Sigmoid colon (tissue), 6 donors: ENCODE measurements at regions not wholly inside any gene's neighbourhood (a gene's known extent, or its start where the extent isn't known, plus 50 kb on each side); places are given as distances from the start of the nearest gene placed in this dataset.

Experiments used
- DNase-seq: peaks from one replicate; pipeline ENCODE4 v3.0.0-alpha.2; 2019
- H3K27ac ChIP-seq, 4 donors: fragments of 200-600 bp; sonication (generic); one replicate each; pipeline ENCODE4 v1.5.1; 2016 to 2019; ENCODE audit warnings: mild to moderate bottlenecking in 1 of 4
- H3K27me3 ChIP-seq, 3 donors: fragments of 200-600 bp; sonication (generic); one replicate each; pipeline ENCODE4 v1.5.1; 2019; ENCODE audit warnings: mild to moderate bottlenecking in 1 of 3
- H3K36me3 ChIP-seq, 4 donors: fragments of 200-600 bp; sonication (generic); one replicate each; pipeline ENCODE4 v1.5.1; 2016 to 2019
- H3K4me1 ChIP-seq, 4 donors: fragments of 200-600 bp; sonication (generic); one replicate each; pipeline ENCODE4 v1.5.1; 2017 to 2019
- H3K4me3 ChIP-seq, 4 donors: fragments of 200-600 bp; sonication (generic); one replicate each; pipeline ENCODE4 v1.5.1; 2017 to 2019; ENCODE audit warnings: mild to moderate bottlenecking in 2 of 4, moderate library complexity in 1 of 4
- H3K9me3 ChIP-seq, 4 donors: fragments of 200-600 bp in 3 of 4; sonication (generic) in 3 of 4; one replicate each; pipeline versions ENCODE4 v1.5.1 to v1.6.1; 2013 to 2019
- EP300 ChIP-seq, 4 donors: sonication (generic); formaldehyde crosslinking; IDR thresholded peaks; one replicate each; pipeline ENCODE4 v1.6.1; 2017; ENCODE audit warnings: antibody characterized with exemption in 4 of 4
- POLR2A ChIP-seq, 2 donors: fragments of 450-650 bp; IDR thresholded peaks; one replicate each; pipeline ENCODE4 v1.6.1; 2016; ENCODE audit warnings: antibody characterized with exemption in 2 of 2, mild to moderate bottlenecking in 2 of 2, moderate library complexity in 2 of 2
- POLR2AphosphoS5 ChIP-seq, 4 donors: sonication (generic); formaldehyde crosslinking; IDR thresholded peaks; one replicate each; pipeline ENCODE4 v1.6.1; 2017; ENCODE audit warnings: antibody characterized with exemption in 4 of 4
- WGBS, 2 donors: extraction: QIAGEN DNeasy Blood & Tissue Kit; methylation state at CpG; one replicate each; pipeline ENCODE4 v1.1.7; 2013; 5-methylcytosine and 5-hydroxymethylcytosine counted together
- intact Hi-C: fragments of 100-400 bp; cut with DNase I; formaldehyde crosslinking; loops from one replicate; pipeline ENCODE4 v1.15.1; 2023
- TF ChIP-seq, protein P1 (sequence below), 4 experiments: fragments of 450-650 bp in 3 of 4; fragments of 200-600 bp in 1 of 4; IDR thresholded peaks; one replicate each; pipeline ENCODE4 v1.5.1; 2016 to 2019; ENCODE audit warnings: antibody characterized with exemption in 4 of 4, mild to moderate bottlenecking in 3 of 4, moderate library complexity in 2 of 4
- donor health status: healthy with polysubstance abuse.
- donor health status: healthy.

DNA sequence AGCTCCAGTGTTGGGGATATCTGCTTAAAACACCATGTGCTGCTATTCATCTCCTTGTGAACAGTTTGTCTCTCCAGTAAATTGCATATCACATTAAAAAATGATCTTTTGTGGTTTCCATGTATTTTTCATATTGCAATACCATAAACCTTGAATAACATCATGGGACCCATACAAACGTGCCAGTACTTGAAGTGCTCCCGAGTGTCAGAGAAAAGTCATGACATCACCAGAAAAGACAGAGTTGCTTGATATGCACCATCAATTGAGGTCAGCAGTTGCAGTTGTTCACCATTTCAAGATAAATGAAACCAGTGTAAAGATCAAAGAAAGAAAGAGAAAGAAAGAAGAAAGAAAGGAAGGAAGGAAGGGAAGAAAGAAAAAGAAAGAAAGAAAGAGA is 278.6 kb downstream of the ZNF621 start:
- no peak for DNase-seq
- Histone ChIP-seq H3K27me3 (no peaks in the 10 kb centered on the region), H3K9me3 (no peaks in the 10 kb centered on the region), H3K4me1 (no peaks in the 10 kb centered on the region), H3K27ac (no peak overlapping the region), H3K4me3 (no peak overlapping the region), H3K36me3 (no peaks in the 10 kb centered on the region)
- 83 to 87% methylated on average over 2 of the region's 2 CpGs for WGBS, 2 donors
- TF ChIP-seq EP300 (IDR thresholded peaks at IDR 0.05) (no peak), POLR2AphosphoS5 (IDR thresholded peaks at IDR 0.05) (no peak), POLR2A (IDR thresholded peaks at IDR 0.05) (no peak)
- TF ChIP-seq, protein P1, sequence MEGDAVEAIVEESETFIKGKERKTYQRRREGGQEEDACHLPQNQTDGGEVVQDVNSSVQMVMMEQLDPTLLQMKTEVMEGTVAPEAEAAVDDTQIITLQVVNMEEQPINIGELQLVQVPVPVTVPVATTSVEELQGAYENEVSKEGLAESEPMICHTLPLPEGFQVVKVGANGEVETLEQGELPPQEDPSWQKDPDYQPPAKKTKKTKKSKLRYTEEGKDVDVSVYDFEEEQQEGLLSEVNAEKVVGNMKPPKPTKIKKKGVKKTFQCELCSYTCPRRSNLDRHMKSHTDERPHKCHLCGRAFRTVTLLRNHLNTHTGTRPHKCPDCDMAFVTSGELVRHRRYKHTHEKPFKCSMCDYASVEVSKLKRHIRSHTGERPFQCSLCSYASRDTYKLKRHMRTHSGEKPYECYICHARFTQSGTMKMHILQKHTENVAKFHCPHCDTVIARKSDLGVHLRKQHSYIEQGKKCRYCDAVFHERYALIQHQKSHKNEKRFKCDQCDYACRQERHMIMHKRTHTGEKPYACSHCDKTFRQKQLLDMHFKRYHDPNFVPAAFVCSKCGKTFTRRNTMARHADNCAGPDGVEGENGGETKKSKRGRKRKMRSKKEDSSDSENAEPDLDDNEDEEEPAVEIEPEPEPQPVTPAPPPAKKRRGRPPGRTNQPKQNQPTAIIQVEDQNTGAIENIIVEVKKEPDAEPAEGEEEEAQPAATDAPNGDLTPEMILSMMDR (IDR thresholded peaks at IDR 0.05): no peak
- intact Hi-C loops: no loop called here

DNA sequence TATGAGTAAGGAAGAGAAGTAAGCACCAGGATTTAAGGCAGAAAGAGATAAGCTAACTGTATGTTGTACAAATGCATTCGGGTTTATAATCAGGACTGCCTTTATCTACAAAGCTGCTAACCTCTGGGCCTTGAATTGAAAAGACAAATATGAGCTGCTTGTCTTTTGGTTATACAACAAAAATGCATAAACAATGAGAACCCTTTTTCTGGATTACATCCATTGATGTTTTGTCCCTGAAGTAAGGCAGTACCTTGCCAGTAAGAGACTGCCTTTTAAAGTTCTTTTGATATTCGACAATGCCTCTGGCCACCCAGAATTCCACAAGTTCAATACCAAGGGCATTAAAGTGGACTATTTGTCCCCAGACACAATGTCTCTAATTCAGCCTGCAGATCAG is 280.7 kb downstream of the ZNF621 start:
- H3K36me3 ChIP-seq: no peaks in the 10 kb centered on the region
- H3K4me3 ChIP-seq: no peak overlapping the region
- TF ChIP-seq EP300 (IDR thresholded peaks at IDR 0.05): no peak
- no peak for TF ChIP-seq POLR2A (IDR thresholded peaks at IDR 0.05)
- TF ChIP-seq, protein P1 (IDR thresholded peaks at IDR 0.05): no peak
- TF ChIP-seq POLR2AphosphoS5 (IDR thresholded peaks at IDR 0.05): no peak
- no peak for DNase-seq
- intact Hi-C loops: no loop called here
- no peaks in the 10 kb centered on the region for H3K27me3 ChIP-seq
- H3K4me1 ChIP-seq: no peaks in the 10 kb centered on the region
- 77 to 91% methylated on average over 2 of the region's 2 CpGs for WGBS, 2 donors
- H3K27ac ChIP-seq: no peak overlapping the region
- H3K9me3 ChIP-seq: peaks cover 0 to 5% (median 0%) of the 10 kb centered on the region in 4 donors

DNA sequence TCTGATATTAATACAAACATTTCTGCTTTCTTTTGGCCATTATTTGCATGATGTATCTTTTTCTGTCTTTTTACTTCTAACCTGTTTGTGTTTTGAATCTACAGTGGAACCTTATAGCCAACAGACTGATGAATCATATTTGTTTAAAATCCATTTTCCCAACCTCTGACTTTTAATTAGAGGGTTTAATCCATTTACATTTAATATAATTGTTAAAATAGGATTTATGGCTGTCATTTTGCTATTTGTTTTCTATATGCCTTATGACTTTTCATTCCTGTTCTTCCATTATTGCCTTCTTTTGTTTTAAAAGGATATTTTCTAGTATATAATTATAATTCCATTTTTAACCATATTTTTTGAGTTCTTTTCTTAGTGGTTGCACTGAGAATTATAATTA is 286.1 kb downstream of the ZNF621 start:
- no peaks in the 10 kb centered on the region for H3K27me3 ChIP-seq
- no peak overlapping the region for H3K27ac ChIP-seq
- no peak for TF ChIP-seq EP300 (IDR thresholded peaks at IDR 0.05)
- TF ChIP-seq POLR2AphosphoS5 (IDR thresholded peaks at IDR 0.05): no peak
- TF ChIP-seq, protein P1 (IDR thresholded peaks at IDR 0.05): no peak
- DNase-seq: no peak
- no peaks in the 10 kb centered on the region for H3K36me3 ChIP-seq
- intact Hi-C loops: no loop called here
- peaks cover 0 to 14% (median 1%) of the 10 kb centered on the region in 4 donors for H3K9me3 ChIP-seq
- no peaks in the 10 kb centered on the region for H3K4me1 ChIP-seq
- no peak overlapping the region for H3K4me3 ChIP-seq

DNA sequence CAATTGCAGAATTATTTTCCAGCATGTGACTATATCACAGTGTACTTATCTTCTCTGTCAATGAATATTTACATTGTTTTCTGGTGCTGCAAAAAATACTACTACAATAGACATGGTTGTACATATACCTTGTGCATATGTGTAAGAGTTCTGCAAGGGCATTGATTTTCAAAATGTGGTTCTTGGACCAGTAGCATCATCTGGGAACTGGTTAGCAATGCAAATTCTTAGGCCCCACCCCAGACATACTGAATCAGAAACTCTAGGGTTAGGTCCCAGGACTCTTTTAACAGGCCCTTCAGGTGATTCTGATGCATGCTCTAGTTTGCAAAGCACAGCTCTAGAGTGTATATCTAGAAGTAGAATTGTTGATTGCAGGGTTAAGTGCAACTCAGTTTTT is 292.3 kb downstream of the ZNF621 start:
- Histone ChIP-seq H3K4me3 (no peak overlapping the region), H3K9me3 (peaks cover 0 to 6% (median 0%) of the 10 kb centered on the region in 4 donors), H3K27ac (no peak overlapping the region), H3K36me3 (no peaks in the 10 kb centered on the region), H3K27me3 (no peaks in the 10 kb centered on the region), H3K4me1 (no peaks in the 10 kb centered on the region)
- intact Hi-C loops: no loop called here
- TF ChIP-seq EP300 (IDR thresholded peaks at IDR 0.05): no peak
- TF ChIP-seq POLR2A (IDR thresholded peaks at IDR 0.05): no peak
- TF ChIP-seq, protein P1 (IDR thresholded peaks at IDR 0.05): no peak
- TF ChIP-seq POLR2AphosphoS5 (IDR thresholded peaks at IDR 0.05): no peak
- no peak for DNase-seq

DNA sequence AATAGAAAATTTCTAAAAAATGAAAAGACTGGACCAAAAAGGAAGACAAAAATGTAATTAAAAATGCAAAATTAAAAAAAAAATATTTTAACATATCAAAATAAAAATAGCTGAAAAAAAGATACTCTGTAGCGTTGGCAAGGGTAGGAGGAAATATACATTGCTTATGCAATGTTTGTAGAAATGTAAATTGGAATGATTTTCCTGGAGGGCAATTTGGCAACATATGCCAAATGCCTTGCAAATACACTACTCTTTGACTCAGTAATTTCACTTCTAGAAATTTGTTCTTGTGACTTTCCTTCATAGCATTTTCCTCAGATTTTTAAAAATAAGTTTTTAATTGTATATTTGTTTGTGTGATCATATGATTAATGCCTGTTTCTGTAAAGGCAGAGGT is 296.6 kb downstream of the ZNF621 start:
- Histone ChIP-seq H3K27me3 (no peaks in the 10 kb centered on the region), H3K27ac (no peak overlapping the region), H3K4me1 (no peaks in the 10 kb centered on the region), H3K9me3 (no peaks in the 10 kb centered on the region), H3K36me3 (no peaks in the 10 kb centered on the region), H3K4me3 (no peak overlapping the region)
- intact Hi-C loops: no loop called here
- 71 to 79% methylated on average over 1 of the region's 1 CpG for WGBS, 2 donors
- DNase-seq: no peak
- TF ChIP-seq POLR2AphosphoS5 (IDR thresholded peaks at IDR 0.05) (no peak), POLR2A (IDR thresholded peaks at IDR 0.05) (no peak), EP300 (IDR thresholded peaks at IDR 0.05) (no peak)
- TF ChIP-seq, protein P1 (IDR thresholded peaks at IDR 0.05): no peak
